KMS-11 (cell line): ENCODE measurements at regions not wholly inside any gene's neighbourhood (a gene's known extent, or its start where the extent isn't known, plus 50 kb on each side); places are given as distances from the start of the nearest gene placed in this dataset.

Source experiments
- H2AFZ ChIP-seq: fragments of 200-600 bp; sonication (generic); 2 replicates; pipeline ENCODE4 v1.6.1; 2016; ENCODE audit warnings: antibody characterized with exemption, mixed run types, low read depth
- H3K27ac ChIP-seq: fragments of 200-600 bp; sonication (generic); 2 replicates; pipeline ENCODE4 v1.6.1; 2016; ENCODE audit warnings: mild to moderate bottlenecking, mixed run types
- H3K27me3 ChIP-seq: fragments of 200-600 bp; sonication (generic); 2 replicates; pipeline ENCODE4 v1.6.1; 2017; ENCODE audit warnings: mild to moderate bottlenecking, low read depth, mixed run types, moderate library complexity; ENCODE audit not compliant: insufficient read depth
- H3K36me3 ChIP-seq: fragments of 200-600 bp; sonication (generic); 2 replicates; pipeline ENCODE4 v1.6.1; 2017; ENCODE audit warnings: mild to moderate bottlenecking, mixed run types; ENCODE audit not compliant: insufficient read depth
- H3K4me1 ChIP-seq: fragments of 200-600 bp; sonication (generic); 2 replicates; pipeline ENCODE4 v1.6.1; 2016; ENCODE audit warnings: mild to moderate bottlenecking, low read depth, mixed run types; ENCODE audit not compliant: poor library complexity, severe bottlenecking
- H3K4me2 ChIP-seq: fragments of 200-600 bp; sonication (generic); 2 replicates; pipeline ENCODE4 v1.7.0; 2016; ENCODE audit warnings: mild to moderate bottlenecking, mixed run types
- H3K4me3 ChIP-seq: fragments of 200-600 bp; sonication (generic); IDR thresholded peaks from 2 replicates; pipeline ENCODE4 v1.6.1; 2017; ENCODE audit warnings: low read depth, low read length, mixed read lengths; ENCODE audit not compliant: insufficient read depth
- H3K79me2 ChIP-seq: fragments of 200-600 bp; sonication (generic); 2 replicates; pipeline ENCODE4 v1.6.1; 2016; ENCODE audit warnings: low read depth, mixed run types; ENCODE audit not compliant: insufficient read depth
- H3K9ac ChIP-seq: fragments of 200-600 bp; sonication (generic); 2 replicates; pipeline ENCODE4 v1.6.1; 2016; ENCODE audit warnings: mild to moderate bottlenecking, mixed run types
- H4K20me1 ChIP-seq: fragments of 200-600 bp; sonication (generic); 2 replicates; pipeline ENCODE4 v1.6.1; 2016; ENCODE audit warnings: mild to moderate bottlenecking, mixed run types; ENCODE audit not compliant: insufficient read depth
- TF ChIP-seq, protein P1 (sequence below): fragments of 200-600 bp; sonication (generic); conservative IDR thresholded peaks from 2 replicates; pipeline ENCODE4 v1.6.1; 2017; ENCODE audit warnings: low read depth, mild to moderate bottlenecking, antibody characterized with exemption, low read length, moderate library complexity, mixed read lengths

DNA sequence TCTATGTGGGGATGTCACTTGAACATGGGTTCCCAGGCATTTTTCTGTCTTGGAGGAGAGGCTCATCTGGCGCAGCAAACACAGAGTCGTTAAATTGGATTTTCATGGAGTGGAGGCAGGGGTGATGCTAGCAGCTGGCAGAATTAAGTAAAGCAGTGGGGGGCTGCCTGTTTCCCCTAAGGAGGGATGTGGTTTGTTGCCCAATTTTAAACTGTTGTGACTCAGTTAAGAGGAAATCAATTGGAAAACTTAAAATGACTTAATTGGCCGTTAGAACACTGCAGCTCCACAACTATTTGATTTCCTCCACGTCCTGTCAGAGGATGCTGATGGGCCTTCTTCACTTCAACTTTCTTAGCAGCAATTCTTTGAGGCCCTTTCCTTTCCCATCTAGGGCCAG, 354.1 kb upstream of the ATP5MC3 start:
- TF ChIP-seq, protein P1, sequence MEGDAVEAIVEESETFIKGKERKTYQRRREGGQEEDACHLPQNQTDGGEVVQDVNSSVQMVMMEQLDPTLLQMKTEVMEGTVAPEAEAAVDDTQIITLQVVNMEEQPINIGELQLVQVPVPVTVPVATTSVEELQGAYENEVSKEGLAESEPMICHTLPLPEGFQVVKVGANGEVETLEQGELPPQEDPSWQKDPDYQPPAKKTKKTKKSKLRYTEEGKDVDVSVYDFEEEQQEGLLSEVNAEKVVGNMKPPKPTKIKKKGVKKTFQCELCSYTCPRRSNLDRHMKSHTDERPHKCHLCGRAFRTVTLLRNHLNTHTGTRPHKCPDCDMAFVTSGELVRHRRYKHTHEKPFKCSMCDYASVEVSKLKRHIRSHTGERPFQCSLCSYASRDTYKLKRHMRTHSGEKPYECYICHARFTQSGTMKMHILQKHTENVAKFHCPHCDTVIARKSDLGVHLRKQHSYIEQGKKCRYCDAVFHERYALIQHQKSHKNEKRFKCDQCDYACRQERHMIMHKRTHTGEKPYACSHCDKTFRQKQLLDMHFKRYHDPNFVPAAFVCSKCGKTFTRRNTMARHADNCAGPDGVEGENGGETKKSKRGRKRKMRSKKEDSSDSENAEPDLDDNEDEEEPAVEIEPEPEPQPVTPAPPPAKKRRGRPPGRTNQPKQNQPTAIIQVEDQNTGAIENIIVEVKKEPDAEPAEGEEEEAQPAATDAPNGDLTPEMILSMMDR = no peak
- no peak overlapping the region for H2AFZ ChIP-seq
- H3K27ac ChIP-seq = no peak overlapping the region
- no peaks in the 10 kb centered on the region for H3K27me3 ChIP-seq
- no peaks in the 10 kb centered on the region for H3K79me2 ChIP-seq
- H3K4me2 ChIP-seq = no peak overlapping the region
- no peak overlapping the region for H3K4me3 ChIP-seq
- H3K4me1 ChIP-seq = no peaks in the 10 kb centered on the region
- H3K9ac ChIP-seq = no peak overlapping the region
- no peaks in the 10 kb centered on the region for H3K36me3 ChIP-seq
- H4K20me1 ChIP-seq = no peaks in the 10 kb centered on the region

DNA sequence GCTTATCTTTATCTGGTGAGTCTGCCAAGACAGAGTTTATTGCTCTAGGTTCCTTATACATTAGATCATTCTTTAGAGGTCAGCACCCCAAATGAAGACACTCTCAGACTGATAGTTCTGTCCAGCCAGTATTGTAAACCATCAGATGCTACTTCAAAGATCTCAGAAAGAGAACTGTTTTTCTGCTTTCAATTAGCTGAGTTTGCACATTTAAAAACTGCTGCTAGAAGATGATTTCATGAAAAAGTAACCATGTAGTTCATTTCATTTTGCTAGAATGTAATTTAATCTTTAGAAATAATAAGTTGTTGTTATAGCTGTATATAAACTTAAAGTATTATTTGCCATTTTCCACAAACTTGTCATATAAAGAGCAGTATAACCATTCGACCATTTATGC, 344.5 kb upstream of the ATP5MC3 start:
- H3K4me1 ChIP-seq = no peaks in the 10 kb centered on the region
- TF ChIP-seq, protein P1 = no peak

DNA sequence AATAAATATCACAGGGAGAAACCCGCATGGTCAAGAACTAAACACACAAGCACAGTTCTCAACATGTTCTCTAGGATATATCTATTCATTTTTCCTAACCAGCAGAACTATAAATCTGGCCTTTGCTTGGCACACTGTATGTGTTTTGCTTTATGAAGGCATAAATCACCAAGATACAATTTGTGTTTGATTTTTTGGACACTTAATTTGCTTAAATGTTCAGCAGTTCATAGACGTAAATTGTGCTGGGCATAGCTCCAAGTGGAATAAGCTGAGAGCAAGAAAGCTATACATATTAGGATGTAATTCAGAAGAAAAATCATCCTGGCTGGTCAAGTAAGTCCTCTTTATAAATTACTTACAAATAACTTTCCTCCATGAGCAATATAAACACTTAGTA, 341.5 kb upstream of the ATP5MC3 start:
- Histone ChIP-seq H3K79me2 (no peaks in the 10 kb centered on the region), H3K27ac (no peak overlapping the region), H3K4me2 (no peak overlapping the region), H3K27me3 (no peaks in the 10 kb centered on the region), H3K36me3 (no peaks in the 10 kb centered on the region), H3K9ac (no peak overlapping the region), H3K4me1 (no peaks in the 10 kb centered on the region), H2AFZ (no peak overlapping the region), H3K4me3 (no peak overlapping the region), H4K20me1 (no peaks in the 10 kb centered on the region)
- TF ChIP-seq, protein P1 = no peak

More for the DNA sequence above, 344.5 kb upstream of the ATP5MC3 start:
- Histone ChIP-seq H3K79me2 (no peaks in the 10 kb centered on the region), H4K20me1 (no peaks in the 10 kb centered on the region), H3K4me3 (no peak overlapping the region), H3K27ac (no peak overlapping the region), H3K4me2 (no peak overlapping the region), H3K27me3 (no peaks in the 10 kb centered on the region), H3K36me3 (no peaks in the 10 kb centered on the region), H2AFZ (no peak overlapping the region), H3K9ac (no peak overlapping the region)

DNA sequence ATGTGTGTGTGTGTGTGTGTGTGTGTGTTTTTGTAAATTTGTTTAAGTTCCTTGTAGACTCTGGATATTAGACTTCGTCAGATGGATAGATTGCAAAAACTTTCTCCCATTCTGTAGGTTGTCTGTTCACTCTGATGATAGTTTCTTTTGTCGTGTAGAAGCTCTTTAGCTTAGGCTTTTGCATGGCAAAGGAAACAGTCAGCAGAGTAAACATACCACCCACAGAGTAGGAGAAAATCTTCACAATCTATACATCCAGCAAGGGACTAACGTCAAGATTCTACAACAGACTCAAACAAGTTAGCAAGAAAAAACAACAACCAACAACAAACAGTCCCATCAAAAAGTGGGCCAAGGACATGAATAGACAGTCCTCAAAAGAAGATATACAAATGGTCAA, 336.7 kb upstream of the ATP5MC3 start:
- H3K9ac ChIP-seq = no peak overlapping the region
- no peak overlapping the region for H3K4me3 ChIP-seq
- no peak overlapping the region for H2AFZ ChIP-seq
- no peak overlapping the region for H3K4me2 ChIP-seq
- no peaks in the 10 kb centered on the region for H4K20me1 ChIP-seq
- no peaks in the 10 kb centered on the region for H3K79me2 ChIP-seq
- no peaks in the 10 kb centered on the region for H3K27me3 ChIP-seq
- H3K4me1 ChIP-seq = no peaks in the 10 kb centered on the region
- TF ChIP-seq, protein P1 = no peak
- H3K36me3 ChIP-seq = no peaks in the 10 kb centered on the region
- H3K27ac ChIP-seq = no peak overlapping the region

DNA sequence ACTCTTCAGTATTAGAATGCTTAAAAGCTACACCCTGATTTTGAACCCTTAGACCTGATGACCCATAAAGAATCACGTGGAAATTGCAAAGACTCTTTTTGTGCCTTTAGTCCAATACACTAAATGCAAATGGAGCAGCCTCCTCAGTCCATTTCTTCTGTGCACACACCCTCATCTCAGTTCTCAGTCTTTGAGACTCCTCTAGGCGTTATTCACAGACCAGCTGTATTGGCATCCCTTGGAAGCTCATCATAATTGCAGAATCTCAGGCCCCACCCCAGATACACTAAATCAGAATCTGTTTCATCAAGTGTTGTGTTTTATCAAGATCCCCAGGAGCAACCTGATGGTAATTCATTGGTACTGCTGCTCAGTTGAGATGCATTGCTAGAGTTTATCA, 335.0 kb upstream of the ATP5MC3 start:
- Histone ChIP-seq H3K4me1 (no peaks in the 10 kb centered on the region), H4K20me1 (no peaks in the 10 kb centered on the region), H2AFZ (no peak overlapping the region), H3K27ac (no peak overlapping the region), H3K4me3 (no peak overlapping the region), H3K4me2 (no peak overlapping the region), H3K27me3 (no peaks in the 10 kb centered on the region), H3K9ac (no peak overlapping the region), H3K79me2 (no peaks in the 10 kb centered on the region), H3K36me3 (no peaks in the 10 kb centered on the region)
- TF ChIP-seq, protein P1 = no peak
